ENCODE measurements at regions not wholly inside any gene's neighbourhood (a gene's known extent, or its start where the extent isn't known, plus 50 kb on each side); places are given as distances from the start of the nearest gene placed in this dataset.

GRCh38 chr2:120496235-120496634 is 150.3 kb downstream of the INHBB start:
- TF ChIP-seq CTCF (IDR thresholded peaks at IDR 0.05) = no peak
- TF ChIP-seq POLR2A (IDR thresholded peaks at IDR 0.05) = no peak

Data from esophagus squamous epithelium (tissue), 4 donors.